BLaER1 treated with 17β-estradiol and CSF1 and Interleukin-3, amounts not matched to agents 10 nM and 100 nM (cell line): ENCODE measurements at regions not wholly inside any gene's neighbourhood (a gene's known extent, or its start where the extent isn't known, plus 50 kb on each side); places are given as distances from the start of the nearest gene placed in this dataset.

Experiments
- H3K27ac ChIP-seq, 11 experiments: shearing (Covaris generic); formaldehyde crosslinking; 2 replicates each; pipeline ENCODE4 v1.8.1; 2022
- H3K27me3 ChIP-seq, 11 experiments: shearing (Covaris generic); formaldehyde crosslinking; 2 replicates each; pipeline ENCODE4 v1.8.1; 2022
- H3K36me3 ChIP-seq, 11 experiments: shearing (Covaris generic); formaldehyde crosslinking; 2 replicates each; pipeline ENCODE4 v1.8.1; 2022
- H3K4me1 ChIP-seq, 10 experiments: shearing (Covaris generic); formaldehyde crosslinking; 2 replicates each; pipeline ENCODE4 v1.8.1; 2022
- H3K4me2 ChIP-seq, 11 experiments: shearing (Covaris generic); formaldehyde crosslinking; 2 replicates each; pipeline ENCODE4 v1.8.1; 2022
- H3K4me3 ChIP-seq, 10 experiments: shearing (Covaris generic); formaldehyde crosslinking; 2 replicates each; pipeline ENCODE4 v1.8.1; 2022
- H3K9ac ChIP-seq, 11 experiments: shearing (Covaris generic); formaldehyde crosslinking; 2 replicates each; pipeline ENCODE4 v1.8.1; 2022
- H3K9me3 ChIP-seq, 11 experiments: shearing (Covaris generic); formaldehyde crosslinking; replicated peaks in 1 of 11; 2 replicates each; pipeline ENCODE4 v1.8.1; 2022
- H4K20me1 ChIP-seq, 11 experiments: shearing (Covaris generic); formaldehyde crosslinking; 2 replicates each; pipeline ENCODE4 v1.8.1; 2022
- Cebpa-rat ChIP-seq, 11 experiments: shearing (Covaris generic); IDR thresholded peaks; 2 replicates each; pipeline ENCODE4 v1.8.1; 2022

DNA sequence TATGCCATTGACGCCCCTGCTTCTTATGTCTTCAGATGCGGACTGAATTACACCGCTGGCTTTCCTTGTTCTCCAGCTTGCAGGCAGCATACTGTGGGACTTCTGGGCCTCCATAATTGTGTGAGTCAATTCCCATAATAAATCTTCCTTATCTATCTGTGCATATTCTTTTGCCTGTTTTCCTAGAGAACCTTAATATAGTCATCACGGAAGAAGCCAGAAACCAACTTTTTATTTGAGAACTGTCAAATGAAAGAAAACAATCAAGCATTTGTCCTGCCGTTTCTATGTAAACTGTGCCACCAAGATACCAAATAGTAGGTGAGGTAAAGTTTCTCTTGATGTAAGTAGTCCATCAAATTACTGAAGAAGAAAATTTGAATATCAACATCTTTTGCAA, 51.8 kb upstream of the B3GALNT1 start:
- TF ChIP-seq Cebpa-rat (IDR thresholded peaks at IDR 0.05) = no peak
- Histone ChIP-seq H3K27ac (no peak overlapping the region), H3K4me1 (no peaks in the 10 kb centered on the region), H3K4me2 (no peak overlapping the region), H3K27me3 (no peaks in the 10 kb centered on the region), H3K36me3 (no peaks in the 10 kb centered on the region), H3K9me3 (peaks cover 0 to 11% (median 5%) of the 10 kb centered on the region in 11 experiments; a peak in 10 of 22 replicates), H4K20me1 (no peaks in the 10 kb centered on the region), H3K4me3 (no peak overlapping the region), H3K9ac (no peak overlapping the region)

DNA sequence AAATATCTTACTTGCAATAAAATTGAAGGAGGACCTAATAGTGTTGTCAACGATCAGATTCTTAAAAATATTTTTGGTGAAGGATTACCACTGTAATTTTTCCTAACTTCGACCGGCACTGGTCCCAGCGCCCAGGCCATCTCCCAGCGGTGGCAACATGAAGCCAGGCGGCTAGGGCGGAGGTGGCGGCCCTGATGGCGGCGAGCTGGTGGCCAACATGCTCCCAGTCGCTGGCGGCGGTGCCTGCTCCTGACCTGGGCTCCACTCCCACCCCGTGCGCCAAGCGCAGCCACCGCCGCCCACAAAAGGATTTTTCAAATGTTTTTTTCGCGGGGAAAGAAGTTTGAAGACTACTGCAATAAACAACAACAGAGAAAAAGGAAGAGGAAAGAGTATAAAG, 56.5 kb upstream of the B3GALNT1 start:
- H3K36me3 ChIP-seq = 0 out of 22 replicates have a peak, but pooled peaks cover 0 to 4% (median 0%) of the 10 kb centered on the region in 11 experiments
- H3K27ac ChIP-seq = no peak overlapping the region
- no peaks in the 10 kb centered on the region for H3K27me3 ChIP-seq
- no peak overlapping the region for H3K4me3 ChIP-seq
- no peaks in the 10 kb centered on the region for H4K20me1 ChIP-seq
- H3K4me2 ChIP-seq = no peak overlapping the region
- H3K4me1 ChIP-seq = no peaks in the 10 kb centered on the region
- H3K9me3 ChIP-seq = peaks cover 0 to 44% (median 21%) of the 10 kb centered on the region in 11 experiments; a peak in 19 of 22 replicates
- no peak for TF ChIP-seq Cebpa-rat (IDR thresholded peaks at IDR 0.05)
- no peak overlapping the region for H3K9ac ChIP-seq

DNA sequence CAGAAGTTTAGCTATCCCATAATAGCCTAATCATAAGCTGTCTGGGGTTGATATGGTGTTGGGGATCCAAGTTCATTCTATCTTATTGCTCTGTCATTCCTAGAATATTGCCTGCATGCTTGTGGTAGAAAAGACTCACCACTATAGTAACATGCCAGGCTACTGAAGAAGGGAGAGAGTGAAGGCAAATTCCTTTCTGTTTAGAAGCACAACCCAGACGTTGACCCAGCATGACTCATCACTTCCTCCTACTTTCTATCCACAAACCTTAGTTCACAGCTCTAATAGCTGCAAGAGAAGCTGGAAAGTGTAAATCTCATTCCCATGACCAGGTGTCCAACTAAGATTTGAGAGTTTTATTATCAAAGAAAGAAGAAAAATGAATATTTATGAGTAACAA, 57.8 kb upstream of the NMD3 start:
- H4K20me1 ChIP-seq = no peaks in the 10 kb centered on the region
- H3K4me2 ChIP-seq = no peak overlapping the region
- no peaks in the 10 kb centered on the region for H3K4me1 ChIP-seq
- H3K27me3 ChIP-seq = no peaks in the 10 kb centered on the region
- no peak overlapping the region for H3K4me3 ChIP-seq
- no peak for TF ChIP-seq Cebpa-rat (IDR thresholded peaks at IDR 0.05)
- peaks cover 0 to 44% (median 21%) of the 10 kb centered on the region in 11 experiments; a peak in 19 of 22 replicates for H3K9me3 ChIP-seq
- H3K27ac ChIP-seq = no peak overlapping the region
- H3K9ac ChIP-seq = no peak overlapping the region
- 0 out of 22 replicates have a peak, but pooled peaks cover 0 to 4% (median 0%) of the 10 kb centered on the region in 11 experiments for H3K36me3 ChIP-seq

DNA sequence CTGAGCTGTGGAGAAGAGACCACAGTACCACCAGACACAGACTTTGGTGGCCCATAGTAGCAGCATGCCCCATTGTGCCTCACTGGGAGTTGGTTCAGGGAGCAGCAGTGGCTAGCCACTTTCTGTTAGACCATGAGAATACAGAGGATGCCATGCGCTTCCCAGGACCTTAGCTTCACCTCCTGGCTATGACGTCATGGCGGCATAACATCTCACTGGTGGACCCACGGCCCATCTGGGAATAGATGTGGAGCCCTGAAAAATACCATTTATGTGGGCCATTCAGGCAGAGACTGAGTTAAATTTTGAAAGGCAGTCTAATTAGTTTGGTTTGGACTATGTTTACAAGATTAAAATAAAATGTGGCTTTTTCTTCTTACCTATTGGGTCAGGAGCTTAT, 55.1 kb upstream of the NMD3 start:
- Histone ChIP-seq H3K9ac (no peak overlapping the region), H3K4me1 (peaks cover 0 to 24% (median 11%) of the 10 kb centered on the region in 10 experiments; a peak in 12 of 20 replicates), H4K20me1 (no peaks in the 10 kb centered on the region), H3K27me3 (no peaks in the 10 kb centered on the region), H3K4me2 (no peak overlapping the region), H3K27ac (no peak overlapping the region), H3K4me3 (no peak overlapping the region), H3K36me3 (0 out of 22 replicates have a peak, but pooled peaks cover 0 to 4% (median 0%) of the 10 kb centered on the region in 11 experiments), H3K9me3 (peaks cover 0 to 40% (median 21%) of the 10 kb centered on the region in 11 experiments; a peak in 19 of 22 replicates)
- TF ChIP-seq Cebpa-rat (IDR thresholded peaks at IDR 0.05) = no peak

DNA sequence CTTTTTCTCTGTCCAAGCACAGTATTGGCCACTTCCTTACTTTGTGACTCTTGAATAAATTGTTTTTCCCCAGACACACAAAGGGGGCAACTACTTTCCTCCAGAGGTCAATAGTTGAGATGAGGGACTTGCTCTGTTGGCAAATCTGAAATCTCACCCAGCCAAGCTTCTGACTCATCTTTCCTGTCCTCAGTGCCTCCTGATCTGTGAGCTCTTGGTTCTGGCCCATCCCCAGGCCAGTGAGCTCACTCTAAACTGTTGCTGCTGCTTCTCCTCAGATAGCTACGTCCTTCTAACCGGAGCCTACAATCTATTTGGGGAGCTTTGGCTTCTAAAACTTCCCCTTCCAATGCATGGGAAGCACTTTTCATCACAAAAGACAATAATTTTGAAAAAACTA, 50.0 kb upstream of the NMD3 start:
- Histone ChIP-seq H3K9ac (0 out of 22 replicates have a peak overlapping the region, but pooled peaks of 2 of the 11 experiments have one; percentile 16 to 34), H3K4me3 (no peak overlapping the region), H3K4me1 (peaks cover 0 to 35% (median 12%) of the 10 kb centered on the region in 10 experiments; a peak in 12 of 20 replicates), H3K27me3 (no peaks in the 10 kb centered on the region), H3K27ac (peak overlapping the region in 5 of 11 experiments; percentile 25 to 63 (median 52); a peak in 6 of 22 replicates), H3K4me2 (peak overlapping the region in 5 of 11 experiments; percentile 26 to 61 (median 57); a peak in 9 of 22 replicates), H4K20me1 (no peaks in the 10 kb centered on the region), H3K36me3 (no peaks in the 10 kb centered on the region), H3K9me3 (peaks cover 0 to 18% (median 4%) of the 10 kb centered on the region in 11 experiments; a peak in 9 of 22 replicates)
- TF ChIP-seq Cebpa-rat (IDR thresholded peaks at IDR 0.05) = no peak
